Renal cortical epithelial cell (primary cell): ENCODE measurements at regions not wholly inside any gene's neighbourhood (a gene's known extent, or its start where the extent isn't known, plus 50 kb on each side); places are given as distances from the start of the nearest gene placed in this dataset.
"Not testable (repeated sequence)": the region's sequence is repeated elsewhere in the genome, so short reads cannot be mapped to it uniquely, and the experiment has no call there.

ENCODE experiments used
- DNase-seq: peaks from one replicate; pipeline ENCODE4 v3.0.0-alpha.2; 2011; ENCODE audit warnings: low read depth

GRCh38 chr4:74544655-74545361, 99.9 kb downstream of the AREG start:
- DNase-seq: peak; percentile 69

- peak; percentile 76 for DNase-seq
Measured at GRCh38 chr4:74545448-74545847, 100.5 kb downstream of the AREG start.

- DNase-seq: peak; percentile 97
Measured at GRCh38 chr4:74546057-74546456, 101.1 kb downstream of the AREG start.

GRCh38 chr4:74547042-74547441, 102.1 kb downstream of the AREG start:
- DNase-seq: peak; percentile 65

- no peak for DNase-seq
Measured at GRCh38 chr4:74548561-74548960, 103.6 kb downstream of the AREG start.

- peak; percentile 51 for DNase-seq
Measured at GRCh38 chr4:74549936-74550335, 105.0 kb downstream of the AREG start.

- peak; percentile 88 for DNase-seq
Measured at GRCh38 chr4:74555231-74555630, 110.3 kb downstream of the AREG start.

- peak; percentile 62 for DNase-seq
Measured at GRCh38 chr4:74555843-74556242, 110.9 kb downstream of the AREG start.

- no peak for DNase-seq
Measured at GRCh38 chr4:74559853-74560252, 114.9 kb downstream of the AREG start.

- DNase-seq: no peak
Measured at GRCh38 chr4:74567981-74568380, 123.0 kb downstream of the AREG start.

GRCh38 chr4:74570095-74570494, 125.2 kb downstream of the AREG start:
- DNase-seq: peak; percentile 28

GRCh38 chr4:74578329-74578728, 133.4 kb downstream of the AREG start:
- no peak for DNase-seq

- DNase-seq: not testable (repeated sequence)
Measured at GRCh38 chr4:74578865-74579264, 133.9 kb downstream of the AREG start.

GRCh38 chr4:74583089-74583700, 138.3 kb downstream of the AREG start:
- peak; percentile 71 for DNase-seq

- DNase-seq: peak; percentile 34
Measured at GRCh38 chr4:74583757-74584156, 138.8 kb downstream of the AREG start.

GRCh38 chr4:74588350-74588749, 143.4 kb downstream of the AREG start:
- no peak for DNase-seq

- DNase-seq: peak; percentile 22
Measured at GRCh38 chr4:74590476-74590875, 145.5 kb downstream of the AREG start.

- no peak for DNase-seq
Measured at GRCh38 chr4:74598611-74599325, 153.8 kb downstream of the AREG start.

- DNase-seq: peak; percentile 30
Measured at GRCh38 chr4:74603186-74603585, 158.2 kb downstream of the AREG start.

GRCh38 chr4:74608151-74608949, 163.4 kb downstream of the AREG start:
- peak; percentile 85 for DNase-seq

- DNase-seq: no peak
Measured at GRCh38 chr4:74610491-74610890, 165.6 kb downstream of the AREG start.

GRCh38 chr4:74612837-74613236, 167.9 kb downstream of the AREG start:
- no peak for DNase-seq
